CD8-positive, alpha-beta memory T cell (primary cell): ENCODE measurements at regions not wholly inside any gene's neighbourhood (a gene's known extent, or its start where the extent isn't known, plus 50 kb on each side); places are given as distances from the start of the nearest gene placed in this dataset.

ENCODE experiments used
- CTCF ChIA-PET: fragments of 350-600 bp; sonication (Branson Sonifier 250); formaldehyde crosslinking; loops from one replicate; lab custom pipeline; 2021; ENCODE audit warnings: antibody characterized with exemption; lab: Charles Lee
- POLR2A ChIA-PET: fragments of 350-600 bp; sonication (Branson Sonifier 250); formaldehyde crosslinking; loops from one replicate; lab custom pipeline; 2021; ENCODE audit warnings: antibody characterized with exemption; lab: Charles Lee
- DNase-seq, 5 donors: peaks; one replicate each; pipeline versions ENCODE4 v3.0.0 to v3.0.0-alpha.2; 2020 to 2022; ENCODE audit warnings: mixed read lengths in 1 of 5
- H3K27ac ChIP-seq: one replicate; pipeline ENCODE4 v1.7.0; 2013; ENCODE audit warnings: low read depth, mild to moderate bottlenecking, low read length, moderate library complexity
- H3K27me3 ChIP-seq: 2 replicates; pipeline ENCODE4 v1.7.0; 2013; ENCODE audit warnings: low read length, mild to moderate bottlenecking; ENCODE audit not compliant: insufficient read depth, poor library complexity, severe bottlenecking
- H3K36me3 ChIP-seq: 2 replicates; pipeline ENCODE4 v1.7.0; 2013; ENCODE audit warnings: mild to moderate bottlenecking, low read length, moderate library complexity; ENCODE audit not compliant: insufficient read depth
- H3K4me1 ChIP-seq: 2 replicates; pipeline ENCODE4 v1.7.0; 2013; ENCODE audit warnings: mild to moderate bottlenecking, low read length, moderate library complexity; ENCODE audit not compliant: insufficient read depth
- H3K4me3 ChIP-seq: 2 replicates; pipeline ENCODE4 v1.7.0; 2013; ENCODE audit warnings: mild to moderate bottlenecking, low read length
- H3K9me3 ChIP-seq: 2 replicates; pipeline ENCODE4 v1.7.0; 2013; ENCODE audit warnings: mild to moderate bottlenecking, low read length
- H3K27ac Mint-ChIP-seq, 8 donors: one replicate each; pipeline ENCODE4 v1.8.0; 2020 to 2021; ENCODE audit warnings: mixed read lengths in 8 of 8, mild to moderate bottlenecking in 6 of 8, inconsistent platforms in 3 of 8, moderate library complexity in 3 of 8
- H3K27me3 Mint-ChIP-seq, 2 donors: one replicate each; pipeline ENCODE4 v1.8.0; 2020 to 2021; ENCODE audit warnings: mixed read lengths in 2 of 2, mild to moderate bottlenecking in 1 of 2, moderate library complexity in 1 of 2
- H3K36me3 Mint-ChIP-seq, 3 donors: one replicate each; pipeline ENCODE4 v1.8.0; 2020 to 2021; ENCODE audit warnings: mixed read lengths in 3 of 3, inconsistent platforms in 1 of 3, mild to moderate bottlenecking in 1 of 3
- H3K4me1 Mint-ChIP-seq, 3 donors: one replicate each; pipeline ENCODE4 v1.8.0; 2020 to 2021; ENCODE audit warnings: mixed read lengths in 3 of 3, inconsistent platforms in 1 of 3, mild to moderate bottlenecking in 1 of 3
- H3K4me3 Mint-ChIP-seq, 7 donors: one replicate each; pipeline ENCODE4 v1.8.0; 2020 to 2021; ENCODE audit warnings: mixed read lengths in 7 of 7, mild to moderate bottlenecking in 6 of 7, moderate library complexity in 4 of 7, inconsistent platforms in 2 of 7
- H3K9me3 Mint-ChIP-seq, 5 donors: one replicate each; pipeline ENCODE4 v1.8.0; 2020 to 2022; ENCODE audit warnings: mixed read lengths in 5 of 5, mild to moderate bottlenecking in 3 of 5, moderate library complexity in 2 of 5, inconsistent platforms in 1 of 5

DNA sequence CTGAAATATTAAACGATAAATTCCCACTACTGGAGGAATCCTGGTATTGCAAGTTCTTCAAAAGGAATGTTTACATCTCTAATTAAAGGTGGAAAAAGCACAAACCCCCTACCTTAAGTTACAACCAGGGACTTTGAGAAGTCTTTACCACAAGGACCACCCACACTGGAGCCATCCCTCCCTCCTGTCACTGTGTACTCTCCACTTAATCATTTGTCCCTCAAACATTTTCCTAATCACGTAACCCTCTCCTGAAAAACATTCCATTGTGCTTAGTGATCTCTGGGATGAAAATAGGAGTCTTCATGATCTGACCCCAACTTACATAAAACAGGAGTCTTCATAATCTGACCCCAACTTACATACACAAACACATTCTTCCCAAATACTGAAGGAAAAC lies 85.7 kb downstream of the SUCLG1 start:
- ChIA-PET CTCF (no interaction called here), POLR2A (no interaction called here)
- no peak overlapping the region for H3K4me3 Mint-ChIP-seq
- no peak for DNase-seq
- H3K4me1 Mint-ChIP-seq: no peaks in the 10 kb centered on the region
- no peak overlapping the region for H3K27ac ChIP-seq
- no peaks in the 10 kb centered on the region for H3K27me3 ChIP-seq
- H3K27me3 Mint-ChIP-seq: peaks cover 12 to 33% of the 10 kb centered on the region in 2 donors
- H3K4me3 ChIP-seq: no peak overlapping the region
- no peak overlapping the region for H3K27ac Mint-ChIP-seq
- no peaks in the 10 kb centered on the region for H3K9me3 ChIP-seq
- H3K36me3 Mint-ChIP-seq: no peaks in the 10 kb centered on the region
- peaks cover 0 to 2% (median 0%) of the 10 kb centered on the region in 5 donors for H3K9me3 Mint-ChIP-seq
- no peaks in the 10 kb centered on the region for H3K36me3 ChIP-seq
- H3K4me1 ChIP-seq: no peaks in the 10 kb centered on the region

GRCh38 chr2:84362541-84362940 lies 96.5 kb downstream of the SUCLG1 start:
- Histone ChIP-seq H3K27me3 (no peaks in the 10 kb centered on the region), H3K4me1 (no peaks in the 10 kb centered on the region), H3K9me3 (no peaks in the 10 kb centered on the region), H3K4me3 (no peak overlapping the region), H3K36me3 (no peaks in the 10 kb centered on the region), H3K27ac (no peak overlapping the region)
- no peaks in the 10 kb centered on the region for H3K36me3 Mint-ChIP-seq
- peaks cover 27 to 50% (median 35%) of the 10 kb centered on the region in 5 donors for H3K9me3 Mint-ChIP-seq
- ChIA-PET CTCF (no interaction called here), POLR2A (no interaction called here)
- no peaks in the 10 kb centered on the region for H3K4me1 Mint-ChIP-seq
- no peak overlapping the region for H3K27ac Mint-ChIP-seq
- peaks cover 23 to 52% of the 10 kb centered on the region in 2 donors for H3K27me3 Mint-ChIP-seq
- H3K4me3 Mint-ChIP-seq: no peak overlapping the region
- no peak for DNase-seq

DNA sequence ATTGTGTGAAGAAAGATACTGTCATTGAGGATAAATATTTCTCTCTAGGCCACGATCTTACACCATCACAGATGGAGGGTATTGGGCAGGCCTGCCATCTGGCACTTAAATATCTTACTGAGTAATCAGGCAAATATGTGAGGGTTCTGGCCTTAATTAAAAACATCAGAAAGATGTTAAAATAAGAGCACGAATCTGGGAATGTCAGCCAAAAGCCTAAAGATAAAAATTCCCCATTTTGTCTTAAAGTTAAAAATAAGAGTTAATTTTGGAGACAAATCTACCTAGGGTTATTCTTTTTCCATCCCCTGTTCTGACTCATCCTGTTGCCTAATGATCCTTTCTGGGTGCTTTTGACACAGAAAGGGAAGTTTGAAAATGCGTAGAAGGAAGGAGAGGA lies 121.0 kb downstream of the SUCLG1 start:
- Mint-ChIP-seq H3K27me3 (peaks cover 6 to 14% of the 10 kb centered on the region in 2 donors), H3K4me3 (no peak overlapping the region), H3K36me3 (no peaks in the 10 kb centered on the region), H3K9me3 (peaks cover 0 to 5% (median 0%) of the 10 kb centered on the region in 5 donors), H3K27ac (no peak overlapping the region), H3K4me1 (no peaks in the 10 kb centered on the region)
- Histone ChIP-seq H3K27me3 (no peaks in the 10 kb centered on the region), H3K4me3 (no peak overlapping the region), H3K9me3 (no peaks in the 10 kb centered on the region), H3K36me3 (no peaks in the 10 kb centered on the region), H3K27ac (no peak overlapping the region), H3K4me1 (no peaks in the 10 kb centered on the region)
- ChIA-PET POLR2A (no interaction called here), CTCF (no interaction called here)
- no peak for DNase-seq

- H3K9me3 Mint-ChIP-seq: peaks cover 0 to 6% (median 4%) of the 10 kb centered on the region in 5 donors
These were observed 131.3 kb downstream of the SUCLG1 start for GRCh38 chr2:84327645-84328249.

GRCh38 chr2:84326831-84327432 lies 132.1 kb downstream of the SUCLG1 start:
- ChIA-PET CTCF (interaction anchor here (1.4 to 2.1 kb wide), 2 partner anchors 9 to 12 kb away, joined by 3 to 4 read pairs; no protein-coding TSS in a partner anchor), POLR2A (no interaction called here)
- H3K27me3 Mint-ChIP-seq: peaks cover 11 to 66% of the 10 kb centered on the region in 2 donors
- Histone ChIP-seq H3K9me3 (no peaks in the 10 kb centered on the region), H3K36me3 (no peaks in the 10 kb centered on the region), H3K27me3 (peaks cover 4% of the 10 kb centered on the region), H3K27ac (no peak overlapping the region), H3K4me3 (no peak overlapping the region), H3K4me1 (no peaks in the 10 kb centered on the region)
- H3K27ac Mint-ChIP-seq: no peak overlapping the region
- DNase-seq: no peak
- no peaks in the 10 kb centered on the region for H3K36me3 Mint-ChIP-seq
- H3K4me1 Mint-ChIP-seq: peaks cover 0 to 7% (median 2%) of the 10 kb centered on the region in 3 donors
- H3K9me3 Mint-ChIP-seq: peaks cover 0 to 4% (median 0%) of the 10 kb centered on the region in 5 donors
- no peak overlapping the region for H3K4me3 Mint-ChIP-seq

More at GRCh38 chr2:84327645-84328249, 131.3 kb downstream of the SUCLG1 start:
- Histone ChIP-seq H3K4me3 (no peak overlapping the region), H3K27me3 (peaks cover 4% of the 10 kb centered on the region), H3K27ac (no peak overlapping the region), H3K9me3 (no peaks in the 10 kb centered on the region), H3K4me1 (no peaks in the 10 kb centered on the region), H3K36me3 (no peaks in the 10 kb centered on the region)
- CTCF ChIA-PET: no interaction called here
- no peak for DNase-seq
- Mint-ChIP-seq H3K27ac (peak overlapping the region in 2 of 8 donors; percentile 23 to 48), H3K36me3 (no peaks in the 10 kb centered on the region), H3K4me1 (peaks cover 0 to 7% (median 2%) of the 10 kb centered on the region in 3 donors), H3K27me3 (peaks cover 11 to 67% of the 10 kb centered on the region in 2 donors), H3K4me3 (peak overlapping the region in 1 of 7 donors; percentile 9)
- POLR2A ChIA-PET: no interaction called here

- Mint-ChIP-seq H3K27me3 (peaks cover 9 to 70% of the 10 kb centered on the region in 2 donors), H3K4me1 (peaks cover 0 to 7% (median 2%) of the 10 kb centered on the region in 3 donors), H3K4me3 (no peak overlapping the region), H3K27ac (no peak overlapping the region), H3K36me3 (no peaks in the 10 kb centered on the region), H3K9me3 (no peaks in the 10 kb centered on the region)
- no peaks in the 10 kb centered on the region for H3K36me3 ChIP-seq
- no peaks in the 10 kb centered on the region for H3K9me3 ChIP-seq
- no peaks in the 10 kb centered on the region for H3K4me1 ChIP-seq
- H3K4me3 ChIP-seq: no peak overlapping the region
- DNase-seq: no peak
- peaks cover 5% of the 10 kb centered on the region for H3K27me3 ChIP-seq
- ChIA-PET POLR2A (no interaction called here), CTCF (interaction anchor here (1.3 kb wide), 1 partner anchor 8 kb away, joined by 3 read pairs; no protein-coding TSS in a partner anchor)
- H3K27ac ChIP-seq: no peak overlapping the region
These were observed 135.2 kb downstream of the SUCLG1 start for GRCh38 chr2:84323890-84324289.

- H3K4me1 ChIP-seq: no peaks in the 10 kb centered on the region
- Mint-ChIP-seq H3K27ac (no peak overlapping the region), H3K9me3 (no peaks in the 10 kb centered on the region), H3K4me1 (no peaks in the 10 kb centered on the region), H3K36me3 (no peaks in the 10 kb centered on the region), H3K27me3 (peaks cover 12 to 70% of the 10 kb centered on the region in 2 donors), H3K4me3 (no peak overlapping the region)
- no peak for DNase-seq
- peaks cover 5% of the 10 kb centered on the region for H3K27me3 ChIP-seq
- no peak overlapping the region for H3K27ac ChIP-seq
- no peaks in the 10 kb centered on the region for H3K36me3 ChIP-seq
- H3K4me3 ChIP-seq: no peak overlapping the region
- H3K9me3 ChIP-seq: no peaks in the 10 kb centered on the region
- POLR2A ChIA-PET: no interaction called here
- CTCF ChIA-PET: no interaction called here
These were observed 138.1 kb downstream of the SUCLG1 start for GRCh38 chr2:84320940-84321339.

GRCh38 chr2:84319581-84319980 lies 139.5 kb downstream of the SUCLG1 start:
- ChIA-PET CTCF (no interaction called here), POLR2A (no interaction called here)
- H3K27me3 ChIP-seq: peaks cover 5% of the 10 kb centered on the region
- H3K36me3 ChIP-seq: no peaks in the 10 kb centered on the region
- no peaks in the 10 kb centered on the region for H3K9me3 Mint-ChIP-seq
- no peak overlapping the region for H3K4me3 Mint-ChIP-seq
- no peak for DNase-seq
- H3K9me3 ChIP-seq: no peaks in the 10 kb centered on the region
- H3K4me1 ChIP-seq: no peaks in the 10 kb centered on the region
- H3K27ac Mint-ChIP-seq: no peak overlapping the region
- H3K4me1 Mint-ChIP-seq: peaks cover 3 to 4% (median 4%) of the 10 kb centered on the region in 3 donors
- H3K27me3 Mint-ChIP-seq: peaks cover 13 to 67% of the 10 kb centered on the region in 2 donors
- H3K36me3 Mint-ChIP-seq: no peaks in the 10 kb centered on the region
- no peak overlapping the region for H3K4me3 ChIP-seq
- no peak overlapping the region for H3K27ac ChIP-seq
